HG02763 (cell line): ENCODE measurements at regions not wholly inside any gene's neighbourhood (a gene's known extent, or its start where the extent isn't known, plus 50 kb on each side); places are given as distances from the start of the nearest gene placed in this dataset.

ENCODE experiments used
- ATAC-seq: cut with Tn5 transposase; IDR thresholded peaks from one replicate; pipeline ENCODE4 v1.9.1; 2021; ENCODE audit warnings: mild to moderate bottlenecking, moderate library complexity; ENCODE audit not compliant: unreplicated experiment

DNA sequence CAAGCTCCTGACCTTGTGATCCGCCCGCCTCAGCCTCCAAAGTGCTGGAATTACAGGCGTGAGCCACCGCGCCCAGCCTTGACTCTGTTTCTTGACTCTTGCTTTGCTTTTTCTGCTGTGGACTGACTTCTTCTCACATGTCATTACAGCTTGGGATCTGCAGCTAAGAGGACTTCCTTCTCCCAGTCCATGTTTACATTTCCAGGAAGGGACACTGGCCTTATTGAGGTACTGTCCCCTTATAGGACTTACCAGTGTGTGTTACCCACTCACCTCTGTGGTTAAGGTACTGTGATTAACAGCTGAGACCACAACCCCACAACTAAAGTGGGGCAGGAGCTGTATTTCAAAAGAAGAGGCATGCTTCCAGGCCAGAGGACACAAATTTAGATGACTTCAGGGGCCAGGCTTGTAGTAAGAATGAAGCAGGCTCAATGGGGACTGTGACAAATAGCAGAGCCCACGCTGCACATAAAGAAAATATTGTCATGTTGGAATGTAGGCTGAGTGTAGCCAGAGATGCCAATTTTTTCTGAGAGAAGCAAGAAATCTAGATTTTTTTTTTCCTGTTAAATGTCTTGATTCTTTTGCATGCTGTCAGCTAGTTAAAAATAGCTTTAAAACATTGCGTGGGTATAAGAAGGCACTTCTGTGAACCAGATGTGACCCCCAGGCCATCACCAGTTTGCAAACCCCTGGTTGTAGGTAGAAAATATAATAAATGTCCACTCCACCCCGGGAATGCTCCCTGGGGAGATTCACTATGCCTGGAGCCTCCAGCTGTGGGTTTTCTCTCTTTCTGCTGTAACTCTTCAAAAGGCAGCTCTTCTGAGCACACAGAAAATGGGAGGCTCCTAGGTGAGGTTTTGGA lies 75.0 kb downstream of the PTPDC1 start:
- ATAC-seq, result no peak

DNA sequence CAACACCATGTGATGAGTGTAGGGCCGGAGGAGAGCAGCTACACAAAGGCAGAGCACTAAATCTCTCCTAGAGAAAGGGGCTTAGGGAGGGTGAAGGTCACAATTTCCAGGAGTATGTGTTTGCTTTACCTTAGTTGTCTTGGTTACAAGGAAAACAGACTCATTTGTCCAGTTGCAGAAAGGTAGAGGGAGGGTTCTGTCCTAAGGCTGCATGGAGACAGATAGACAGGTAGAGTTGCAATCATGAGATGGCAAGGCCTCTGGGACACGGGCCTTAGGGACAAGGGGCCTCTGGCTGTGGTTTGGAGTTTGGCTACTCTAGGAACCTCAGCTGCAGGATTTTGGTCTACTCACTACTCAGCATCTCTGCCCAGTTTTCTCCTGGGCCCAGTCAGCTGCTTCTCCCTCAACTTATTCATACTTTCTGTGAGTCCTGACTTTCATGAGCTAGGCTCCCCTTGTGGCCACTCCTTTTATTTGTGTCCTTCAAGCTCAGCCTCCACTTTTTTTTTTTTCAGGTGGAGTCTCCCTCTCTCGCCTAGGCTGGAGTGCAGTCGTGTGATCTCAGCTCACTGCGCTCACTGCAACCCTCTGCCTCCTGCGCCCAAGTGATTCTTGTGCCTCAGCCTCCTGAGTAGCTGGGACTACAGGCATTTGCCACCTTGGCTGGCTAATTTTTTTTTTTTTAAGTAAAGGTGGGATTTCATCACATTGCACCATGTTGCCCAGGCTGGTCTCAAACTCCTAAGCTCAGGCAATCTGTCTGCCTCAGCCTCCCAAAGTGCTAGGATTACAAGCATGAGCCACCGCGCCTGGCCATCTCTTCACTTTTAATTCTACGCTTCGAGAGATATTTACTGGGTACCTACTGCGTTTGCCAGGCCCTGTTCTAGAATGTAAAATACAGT lies 76.6 kb downstream of the PTPDC1 start:
- no peak for ATAC-seq

GRCh38 chr9:94161673-94162072 lies 77.4 kb downstream of the PTPDC1 start:
- ATAC-seq, result no peak

DNA sequence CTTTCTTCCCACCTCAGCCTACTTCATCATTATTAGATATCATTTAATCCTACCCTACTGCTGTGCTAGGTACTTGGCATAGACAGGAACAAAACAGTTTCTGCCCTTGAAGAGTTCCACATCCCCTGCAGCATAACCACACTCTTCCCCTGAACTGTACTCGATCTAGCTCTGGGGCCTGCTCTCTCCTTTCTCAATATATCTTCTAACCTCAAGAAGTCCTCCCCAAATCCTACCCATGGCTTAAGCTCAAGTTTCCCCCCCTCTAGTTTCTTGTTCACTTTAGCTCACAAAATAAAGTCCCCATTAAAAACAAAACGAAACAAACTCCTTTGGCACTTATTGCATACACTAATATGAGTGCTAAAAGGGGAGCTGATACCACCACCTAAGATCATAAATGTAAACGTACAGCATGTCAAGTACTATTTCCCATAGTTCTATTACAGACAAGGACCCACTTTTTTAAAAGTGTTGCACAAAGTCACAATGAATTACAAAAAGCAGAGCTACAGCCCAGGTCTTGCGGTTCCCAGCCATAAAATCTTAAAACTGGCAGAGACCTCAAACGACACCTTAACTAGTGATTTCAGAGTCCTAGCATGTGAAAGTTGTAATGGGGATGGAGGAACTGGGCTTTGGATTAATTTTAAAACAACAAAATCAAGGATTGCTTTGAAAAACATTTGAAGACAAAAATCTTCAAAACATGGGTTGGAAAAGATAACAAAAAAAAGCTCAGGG lies 80.7 kb downstream of the PTPDC1 start:
- ATAC-seq, result no peak

- peak; percentile 89 for ATAC-seq
Measured at GRCh38 chr9:94165592-94166235, 81.5 kb downstream of the PTPDC1 start.

- ATAC-seq, result peak; percentile 60
Measured at GRCh38 chr9:94166236-94166975, 82.1 kb downstream of the PTPDC1 start.

- no peak for ATAC-seq
Measured at GRCh38 chr9:94166976-94167346, 82.7 kb downstream of the PTPDC1 start.

GRCh38 chr9:94167376-94167890 lies 83.2 kb downstream of the PTPDC1 start:
- ATAC-seq, result no peak

DNA sequence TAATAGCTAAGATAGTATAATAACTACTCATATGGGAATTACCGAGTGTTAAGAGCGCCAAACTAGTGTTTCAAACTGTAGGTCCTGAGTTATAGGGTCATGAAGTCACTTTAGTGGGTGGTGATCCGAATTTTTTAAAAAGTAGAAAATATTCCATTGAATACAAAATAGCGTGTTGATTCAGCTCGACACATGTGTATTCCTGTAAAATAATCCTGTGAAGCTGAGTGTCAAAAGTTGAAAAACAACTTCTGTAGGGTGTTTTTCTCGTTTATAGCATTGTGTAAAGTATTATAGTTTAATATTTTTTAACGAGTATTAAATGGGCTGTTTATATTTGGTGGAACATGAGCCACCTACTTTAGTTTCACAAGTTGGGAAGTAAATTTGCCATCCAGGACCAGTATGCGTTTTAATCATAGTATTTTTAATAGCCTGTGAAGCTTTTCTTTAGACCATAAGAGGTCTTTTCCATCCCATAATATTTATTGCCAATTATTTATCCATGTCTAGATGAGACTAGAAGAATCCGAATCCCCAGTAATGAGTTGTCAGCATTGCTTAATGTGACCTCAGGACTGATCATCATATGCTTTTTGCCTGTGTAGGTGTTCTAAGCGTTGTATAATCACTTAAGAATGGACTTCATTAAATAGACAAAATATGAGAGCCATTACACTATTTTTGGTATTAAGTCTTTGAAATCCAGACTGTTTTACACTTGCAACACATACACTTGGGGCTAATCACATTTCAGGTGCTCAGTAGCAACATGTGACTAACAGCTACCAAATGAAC lies 84.1 kb downstream of the PTPDC1 start:
- ATAC-seq, result no peak

DNA sequence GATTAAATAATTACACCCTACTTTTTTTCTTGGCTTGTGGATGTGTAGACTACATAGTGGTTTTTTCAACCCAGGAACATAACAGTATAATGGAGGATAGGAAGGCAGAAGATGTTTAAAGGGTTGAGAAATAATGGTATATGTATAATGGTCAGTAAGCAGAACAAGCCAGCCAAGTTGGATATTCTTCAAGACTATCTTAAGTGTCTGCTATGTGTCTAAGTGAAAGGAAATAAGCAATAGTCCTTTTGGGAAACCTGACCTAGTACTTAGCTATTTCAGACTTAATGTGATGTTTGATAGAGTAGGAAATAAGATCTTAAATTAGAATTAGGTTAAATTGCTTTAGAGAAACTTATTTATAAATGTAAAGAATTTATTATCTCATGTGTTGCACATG lies 85.7 kb downstream of the PTPDC1 start:
- ATAC-seq, result no peak

GRCh38 chr9:94173632-94174031 lies 85.5 kb upstream of the ZNF169 start:
- no peak for ATAC-seq

DNA sequence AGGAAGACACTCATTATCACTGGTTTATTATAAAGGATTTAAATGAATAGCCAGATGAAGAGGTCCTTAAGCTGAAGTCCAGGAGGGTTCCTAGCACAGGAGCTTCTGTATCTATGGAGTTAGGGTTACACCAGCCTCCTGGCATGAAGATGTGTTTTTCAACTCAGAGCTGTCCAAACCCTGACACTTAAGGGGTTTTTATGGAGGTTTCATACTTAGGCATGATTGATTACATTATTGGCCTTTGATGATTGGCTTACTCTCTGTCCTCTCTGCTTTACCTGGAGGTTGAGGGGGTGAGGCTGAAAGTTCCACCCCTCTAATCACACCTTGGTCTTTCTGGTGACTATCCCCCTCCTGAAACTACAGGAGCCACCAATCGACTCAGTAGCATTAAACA lies 84.9 kb upstream of the ZNF169 start:
- ATAC-seq, result no peak

DNA sequence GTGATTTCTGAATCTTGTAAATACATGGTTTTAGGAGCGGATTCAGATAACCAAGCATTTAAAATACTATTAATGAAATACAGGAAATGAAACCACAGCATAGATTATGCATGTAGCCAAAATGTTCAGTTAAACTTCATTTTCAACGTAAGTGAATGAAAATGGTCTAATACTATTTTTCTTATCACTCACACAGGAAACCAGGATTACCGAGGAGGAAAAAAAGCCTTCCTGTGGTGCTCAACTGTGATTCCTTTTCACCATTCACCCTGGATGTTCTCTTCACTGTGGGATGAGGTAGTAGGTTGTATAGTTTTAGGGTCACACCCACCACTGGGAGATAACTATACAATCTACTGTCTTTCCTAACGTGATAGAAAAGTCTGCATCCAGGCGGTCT lies 83.4 kb upstream of the ZNF169 start:
- ATAC-seq, result no peak

DNA sequence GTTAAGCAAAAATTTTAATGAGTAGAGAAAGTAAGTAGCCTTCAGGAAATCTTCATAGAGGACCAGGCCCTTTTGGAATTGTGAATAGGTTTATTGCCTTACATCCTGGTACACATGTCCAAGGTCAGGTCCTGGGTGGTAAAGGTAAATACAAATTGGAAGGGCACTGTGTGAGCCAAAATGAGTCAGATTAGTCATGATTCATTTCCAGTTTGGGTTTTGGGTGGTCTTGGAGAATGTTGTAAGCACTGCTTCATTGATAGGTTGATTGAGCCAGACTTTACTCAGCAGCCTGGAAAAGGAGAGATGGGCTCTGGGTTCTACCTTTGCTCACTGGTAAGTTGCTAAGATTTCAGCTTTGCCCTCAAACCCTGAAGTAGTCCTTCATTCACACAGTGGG lies 82.5 kb upstream of the ZNF169 start:
- ATAC-seq, result no peak

- ATAC-seq, result peak; percentile 64
Measured at GRCh38 chr9:94178927-94179326, 80.2 kb upstream of the ZNF169 start.

DNA sequence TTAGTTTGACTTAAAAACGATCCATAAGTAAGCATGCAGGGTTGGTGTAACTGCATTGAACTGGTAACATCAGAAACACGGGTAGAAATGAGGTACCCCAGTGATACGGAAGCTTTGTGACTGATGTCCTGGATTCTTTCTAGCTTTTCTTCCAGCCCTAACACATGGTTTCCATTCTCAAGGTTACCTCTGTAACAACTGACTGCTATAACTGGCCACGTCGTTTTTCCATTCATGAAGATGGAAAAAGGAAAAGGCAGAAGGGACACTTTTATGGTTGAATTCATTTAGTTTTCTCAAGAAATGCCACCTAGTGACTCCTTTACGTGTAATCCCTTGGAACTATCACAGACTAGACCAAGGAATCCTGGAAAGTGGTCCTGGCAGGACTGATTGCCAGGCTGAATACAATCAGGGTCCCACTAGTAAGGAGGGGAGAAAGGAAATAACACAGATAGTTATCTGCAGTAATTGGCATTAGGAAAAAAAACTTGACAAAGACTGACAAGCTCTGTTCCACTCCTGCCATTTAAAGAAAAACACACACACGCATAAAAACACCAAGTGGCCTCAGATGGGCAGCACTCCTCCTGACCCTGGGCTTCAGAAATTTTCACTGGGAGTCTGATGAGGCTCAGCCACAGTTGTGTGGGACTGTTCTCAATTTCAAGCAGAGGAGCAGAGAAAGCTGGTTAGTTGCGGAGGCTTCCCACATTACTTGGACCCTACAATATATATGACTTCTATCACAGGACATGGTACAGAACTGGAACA lies 77.5 kb upstream of the ZNF169 start:
- no peak for ATAC-seq

GRCh38 chr9:94182532-94182931 lies 76.6 kb upstream of the ZNF169 start:
- ATAC-seq, result no peak

DNA sequence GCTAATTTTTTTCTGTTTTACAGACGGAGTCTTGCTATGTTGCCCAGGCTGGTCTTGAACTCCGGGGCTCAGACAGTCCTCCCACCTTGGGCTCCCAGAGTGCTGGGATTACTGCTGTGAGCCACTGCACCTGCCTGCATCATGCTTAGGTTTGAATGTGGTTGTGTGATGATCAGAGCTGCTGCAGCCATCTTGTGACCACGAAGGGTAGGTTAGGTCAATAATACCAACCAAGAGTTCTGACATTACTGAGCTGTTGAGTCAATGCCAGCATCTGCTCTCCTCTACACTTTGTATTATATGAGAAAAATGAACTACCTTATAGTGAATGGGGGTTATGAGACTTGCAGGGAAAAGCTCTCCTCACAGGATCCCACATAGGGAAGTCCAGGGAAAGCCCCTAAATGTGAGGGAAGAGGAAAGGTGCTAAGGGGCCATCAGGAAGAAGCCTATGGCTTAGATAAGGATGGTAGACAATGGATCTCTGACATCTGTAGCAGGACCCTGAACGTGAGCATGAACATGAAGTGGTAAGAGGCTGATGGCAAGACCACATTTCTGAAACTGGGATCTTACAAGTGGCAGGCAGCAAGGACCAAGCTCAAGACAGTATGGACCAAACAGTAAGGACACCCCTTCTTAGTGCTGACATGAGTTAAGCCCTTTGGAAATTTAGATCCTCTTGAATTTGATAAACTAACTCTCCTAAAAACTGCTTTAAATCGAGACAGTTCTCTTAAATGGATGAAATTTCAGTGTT lies 75.7 kb upstream of the ZNF169 start:
- no peak for ATAC-seq
